Coronary artery (tissue), 2 donors: ENCODE measurements at regions not wholly inside any gene's neighbourhood (a gene's known extent, or its start where the extent isn't known, plus 50 kb on each side); places are given as distances from the start of the nearest gene placed in this dataset.

Experiments used
- DNase-seq: peaks from one replicate; pipeline ENCODE4 v3.0.0-alpha.2; 2017; ENCODE audit warnings: low spot score
- H3K27ac ChIP-seq, 2 donors: fragments of 200-600 bp; sonication (generic); one replicate each; pipeline ENCODE4 v1.5.1; 2016 to 2019
- H3K4me3 ChIP-seq: fragments of 200-600 bp; sonication (generic); 2 replicates; pipeline ENCODE4 v1.5.1; 2016; ENCODE audit warnings: mild to moderate bottlenecking, moderate library complexity
- TF ChIP-seq, protein P1 (sequence below): fragments of 200-600 bp; sonication (generic); IDR thresholded peaks from one replicate; pipeline ENCODE4 v1.5.1; 2019; ENCODE audit warnings: antibody characterized with exemption

DNA sequence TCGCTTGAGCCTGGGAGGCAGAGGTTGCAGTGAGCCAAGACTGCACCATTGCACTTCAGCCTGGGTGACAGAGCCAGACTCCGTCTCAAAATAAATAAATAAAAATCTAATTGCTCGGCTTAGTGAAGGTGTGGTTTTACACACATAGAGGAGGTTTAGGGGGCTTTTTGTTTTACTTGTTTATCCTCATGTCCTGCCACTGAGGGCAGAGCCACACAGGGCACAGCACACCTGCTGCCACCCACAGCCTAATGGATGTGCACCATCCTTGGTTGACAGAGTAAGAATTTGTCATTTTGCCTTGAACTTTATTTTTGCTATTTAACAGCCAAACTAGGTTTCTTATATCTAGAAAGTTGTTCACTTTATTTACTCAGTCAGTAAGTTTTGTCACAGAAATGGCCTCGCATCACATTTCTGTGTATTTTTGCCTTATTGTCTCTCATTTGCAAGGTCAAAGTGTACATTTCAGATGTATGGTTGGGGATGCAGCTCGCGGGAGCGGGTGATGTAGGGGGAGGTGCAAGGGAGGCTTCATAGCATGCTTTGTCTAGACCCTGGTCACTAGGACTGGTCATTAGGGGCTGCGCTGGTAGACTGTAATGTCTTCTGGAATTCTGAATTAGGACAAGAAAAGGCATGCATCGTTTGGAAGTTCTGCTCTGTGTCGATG lies 67.8 kb upstream of the NAA20 start:
- no peak overlapping the region for H3K27ac ChIP-seq
- no peak for DNase-seq
- TF ChIP-seq, protein P1, sequence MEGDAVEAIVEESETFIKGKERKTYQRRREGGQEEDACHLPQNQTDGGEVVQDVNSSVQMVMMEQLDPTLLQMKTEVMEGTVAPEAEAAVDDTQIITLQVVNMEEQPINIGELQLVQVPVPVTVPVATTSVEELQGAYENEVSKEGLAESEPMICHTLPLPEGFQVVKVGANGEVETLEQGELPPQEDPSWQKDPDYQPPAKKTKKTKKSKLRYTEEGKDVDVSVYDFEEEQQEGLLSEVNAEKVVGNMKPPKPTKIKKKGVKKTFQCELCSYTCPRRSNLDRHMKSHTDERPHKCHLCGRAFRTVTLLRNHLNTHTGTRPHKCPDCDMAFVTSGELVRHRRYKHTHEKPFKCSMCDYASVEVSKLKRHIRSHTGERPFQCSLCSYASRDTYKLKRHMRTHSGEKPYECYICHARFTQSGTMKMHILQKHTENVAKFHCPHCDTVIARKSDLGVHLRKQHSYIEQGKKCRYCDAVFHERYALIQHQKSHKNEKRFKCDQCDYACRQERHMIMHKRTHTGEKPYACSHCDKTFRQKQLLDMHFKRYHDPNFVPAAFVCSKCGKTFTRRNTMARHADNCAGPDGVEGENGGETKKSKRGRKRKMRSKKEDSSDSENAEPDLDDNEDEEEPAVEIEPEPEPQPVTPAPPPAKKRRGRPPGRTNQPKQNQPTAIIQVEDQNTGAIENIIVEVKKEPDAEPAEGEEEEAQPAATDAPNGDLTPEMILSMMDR = no peak
- H3K4me3 ChIP-seq = no peak overlapping the region

DNA sequence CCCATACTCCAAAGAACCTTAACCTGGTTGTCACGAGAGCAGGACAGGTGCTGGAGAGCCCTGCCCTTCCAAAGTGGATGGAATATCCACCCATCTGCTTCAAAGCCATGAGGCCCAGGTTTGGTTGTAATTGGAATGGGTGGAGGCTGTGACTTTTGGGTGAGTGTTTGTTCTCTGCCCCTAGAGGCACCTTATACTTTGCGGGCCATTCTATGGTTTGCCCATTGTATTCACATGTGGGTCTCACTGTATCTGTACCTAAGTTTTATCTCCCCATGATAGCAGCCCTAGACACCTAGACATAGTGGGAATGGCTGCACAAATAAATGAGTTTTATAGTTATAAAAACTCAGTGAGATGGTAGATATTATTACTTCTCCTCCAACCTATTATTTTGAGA lies 67.1 kb upstream of the NAA20 start:
- TF ChIP-seq, protein P1 = no peak
- DNase-seq = no peak
- H3K27ac ChIP-seq = no peak overlapping the region
- no peak overlapping the region for H3K4me3 ChIP-seq

DNA sequence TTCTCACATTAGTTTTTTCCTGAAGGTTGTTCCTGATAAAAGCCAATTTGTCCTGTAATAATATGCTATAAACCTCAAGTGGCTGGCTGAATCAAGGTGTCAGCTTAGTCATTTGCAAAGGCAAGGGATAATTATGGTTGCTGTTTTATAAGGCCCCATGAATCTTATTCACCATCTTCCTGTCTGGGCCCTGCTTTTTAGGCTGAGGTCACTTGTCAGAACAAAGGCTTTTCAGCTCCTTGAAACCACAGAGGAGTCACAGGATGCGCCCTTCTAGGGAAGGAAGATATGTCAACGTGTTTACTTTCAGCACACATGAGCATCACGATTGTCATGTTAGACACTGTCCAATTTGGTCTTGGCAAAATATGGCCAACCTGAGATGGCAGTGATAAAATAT lies 64.8 kb upstream of the NAA20 start:
- no peak overlapping the region for H3K4me3 ChIP-seq
- no peak overlapping the region for H3K27ac ChIP-seq
- no peak for DNase-seq
- TF ChIP-seq, protein P1 = no peak

DNA sequence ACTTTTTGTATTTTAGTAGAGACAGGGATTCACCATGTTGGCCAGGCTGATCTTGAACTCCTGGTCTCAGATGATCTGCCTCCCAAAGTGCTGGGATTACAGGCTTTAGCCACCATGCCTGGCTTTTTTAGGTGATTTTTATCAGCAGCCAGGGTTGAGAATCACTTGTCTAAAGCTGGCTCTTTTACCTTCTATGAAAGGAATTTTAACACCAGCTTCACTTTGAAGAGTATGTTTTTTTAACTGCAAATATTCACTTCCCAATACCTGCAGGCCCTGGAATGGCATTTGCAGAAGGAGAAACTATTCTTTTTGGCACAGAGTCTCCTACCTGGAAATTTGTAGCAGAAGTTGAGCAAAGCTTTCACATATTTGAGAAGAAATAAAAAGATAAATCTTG lies 63.6 kb upstream of the NAA20 start:
- H3K4me3 ChIP-seq = no peak overlapping the region
- DNase-seq = no peak
- TF ChIP-seq, protein P1 = no peak
- H3K27ac ChIP-seq = no peak overlapping the region

DNA sequence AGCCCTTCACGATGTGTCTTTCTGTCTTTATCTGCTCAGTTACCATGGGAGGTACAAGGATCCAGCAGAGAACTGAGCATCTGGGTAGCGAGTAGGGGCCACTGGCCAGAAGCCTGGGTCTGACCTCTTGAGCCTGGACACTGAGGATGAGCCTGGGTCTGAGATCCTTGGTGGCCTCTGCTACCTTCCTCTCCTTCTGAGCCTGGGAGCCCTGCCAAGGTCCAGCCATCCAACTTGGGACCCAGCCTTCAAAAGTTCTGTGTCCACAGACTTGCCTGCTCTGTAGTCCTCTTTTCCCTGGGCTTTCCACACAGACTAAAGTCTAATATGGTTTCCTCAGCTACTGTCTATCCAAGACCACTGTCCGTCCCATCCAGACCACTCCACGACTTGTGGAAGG lies 60.2 kb upstream of the NAA20 start:
- no peak for DNase-seq
- TF ChIP-seq, protein P1 = no peak
- no peak overlapping the region for H3K4me3 ChIP-seq
- no peak overlapping the region for H3K27ac ChIP-seq

DNA sequence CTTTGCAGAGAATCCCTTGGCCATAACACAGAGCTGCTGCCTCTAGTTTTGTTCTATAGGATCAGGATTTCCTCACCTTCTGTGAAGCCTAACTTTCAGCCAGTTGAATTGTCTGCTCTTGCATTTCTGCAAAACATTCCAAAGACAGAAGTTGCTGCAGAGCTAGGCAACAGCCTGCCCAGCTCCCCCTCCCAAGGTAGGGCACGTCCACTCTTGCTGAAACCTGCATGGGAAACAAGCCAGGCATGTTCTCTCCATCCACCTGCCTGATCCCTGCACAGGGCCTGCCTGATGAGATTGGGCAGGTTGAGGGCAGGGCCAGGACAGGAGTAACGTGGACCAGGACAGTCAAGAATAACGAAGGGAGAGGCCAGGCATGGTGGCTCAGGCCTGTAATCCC lies 58.9 kb upstream of the NAA20 start:
- H3K27ac ChIP-seq = no peak overlapping the region
- TF ChIP-seq, protein P1 = no peak
- no peak for DNase-seq
- no peak overlapping the region for H3K4me3 ChIP-seq

DNA sequence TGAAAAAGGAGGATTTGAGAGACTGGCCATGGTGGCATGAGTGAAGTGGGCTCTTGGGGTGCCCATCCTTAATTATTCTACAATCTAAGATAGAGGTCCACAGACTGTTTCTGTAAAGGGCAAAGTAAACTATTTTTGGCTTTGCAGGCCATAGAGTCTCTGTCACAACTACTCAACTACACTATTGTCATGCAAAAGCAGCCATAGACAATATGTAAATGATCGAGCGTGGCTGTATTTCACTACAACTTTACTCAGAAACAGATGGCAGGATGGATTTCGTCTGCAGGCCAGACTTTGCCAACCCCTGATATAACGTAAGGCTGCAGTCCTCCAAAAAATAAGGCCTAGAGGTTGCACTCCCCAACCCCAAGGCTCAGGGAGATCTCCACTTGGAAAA lies 58.2 kb upstream of the NAA20 start:
- DNase-seq = no peak
- TF ChIP-seq, protein P1 = no peak
- H3K4me3 ChIP-seq = no peak overlapping the region
- no peak overlapping the region for H3K27ac ChIP-seq
